MCF 10A (cell line): ENCODE measurements at regions not wholly inside any gene's neighbourhood (a gene's known extent, or its start where the extent isn't known, plus 50 kb on each side); places are given as distances from the start of the nearest gene placed in this dataset.

ENCODE experiments used
- BruUV-seq: library from RNA; stranded (reverse); fragments of 400-500 nt; replicated peaks from 2 replicates; lab custom pipeline; 2021; lab: Mats Ljungman, UMichigan
- CTCF ChIA-PET: fragments of 300-600 bp; sonication (Branson Sonifier 250); formaldehyde crosslinking; extraction: SDS; loops from one replicate; lab custom pipeline; 2021; ENCODE audit warnings: antibody characterized with exemption, inconsistent platforms; lab: Yijun Ruan, JAX
- POLR2A ChIA-PET: fragments of 300-600, 350-650 bp; sonication (Branson Sonifier 250); formaldehyde crosslinking; extraction: SDS; loops from one replicate; lab custom pipeline; 2020; ENCODE audit warnings: antibody characterized with exemption, inconsistent platforms; lab: Yijun Ruan, JAX
- DNase-seq: peaks from one replicate; pipeline ENCODE4 v3.0.0-alpha.2; 2018; ENCODE audit not compliant: unreplicated experiment
- H3K27ac Mint-ChIP-seq: one replicate; pipeline ENCODE4 v1.8.0; 2022; ENCODE audit warnings: mild to moderate bottlenecking, low read depth, mixed read lengths; ENCODE audit not compliant: unreplicated experiment
- H3K27me3 Mint-ChIP-seq: one replicate; pipeline ENCODE4 v1.8.0; 2022; ENCODE audit warnings: mixed read lengths; ENCODE audit not compliant: insufficient read depth, unreplicated experiment
- H3K36me3 Mint-ChIP-seq: one replicate; pipeline ENCODE4 v1.8.0; 2022; ENCODE audit warnings: mild to moderate bottlenecking, moderate library complexity, mixed read lengths; ENCODE audit not compliant: insufficient read depth, unreplicated experiment
- H3K4me1 Mint-ChIP-seq: one replicate; pipeline ENCODE4 v1.8.0; 2022; ENCODE audit warnings: mixed read lengths; ENCODE audit not compliant: insufficient read depth, unreplicated experiment
- H3K4me3 Mint-ChIP-seq: one replicate; pipeline ENCODE4 v1.8.0; 2022; ENCODE audit warnings: mild to moderate bottlenecking, moderate library complexity, mixed read lengths; ENCODE audit not compliant: unreplicated experiment
- H3K9me3 Mint-ChIP-seq: one replicate; pipeline ENCODE4 v1.8.0; 2022; ENCODE audit warnings: mixed read lengths; ENCODE audit not compliant: unreplicated experiment
- intact Hi-C: fragments of 100-400 bp; cut with micrococcal nuclease; formaldehyde crosslinking; loops from 2 replicates; pipeline ENCODE4 v1.14.1; 2022
- TF ChIP-seq, protein P1 (sequence below): fragments of 200-600 bp; IDR thresholded peaks from one replicate; pipeline ENCODE4 v1.8.0; 2022; ENCODE audit warnings: antibody characterized with exemption, mild to moderate bottlenecking; ENCODE audit not compliant: unreplicated experiment

DNA sequence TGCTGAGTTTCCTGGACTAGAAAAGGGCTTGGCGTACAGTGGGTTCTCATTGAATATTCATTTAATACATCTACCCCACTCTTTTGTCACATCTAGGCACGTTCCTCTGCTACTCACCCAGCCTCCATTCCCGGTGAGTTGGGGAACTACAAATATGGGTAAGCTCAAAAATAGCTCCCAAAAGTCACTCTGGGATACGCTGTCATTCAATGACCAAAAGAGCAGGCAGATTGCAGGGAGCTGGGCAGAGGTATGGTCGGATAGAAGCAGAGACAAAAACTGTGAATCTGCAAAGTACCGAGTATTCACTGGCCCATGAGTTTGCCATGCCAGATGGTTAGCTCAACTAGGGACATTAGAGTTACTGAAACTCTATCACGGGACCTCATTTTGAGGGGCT lies 103.9 kb upstream of the SASH1 start:
- POLR2A ChIA-PET = interaction anchor here (0.8 to 2.7 kb wide), 5 partner anchors 9 to 104 kb away, joined by 3 to 19 read pairs (median 3); partner anchors contain the start of gene SASH1
- H3K36me3 Mint-ChIP-seq = no peaks in the 10 kb centered on the region
- CTCF ChIA-PET = interaction anchor here (2.1 to 5.2 kb wide), 3 partner anchors 12 to 62 kb away, joined by 8 to 35 read pairs (median 15); no protein-coding TSS in a partner anchor
- no peak overlapping the region for H3K4me3 Mint-ChIP-seq
- no peaks in the 10 kb centered on the region for H3K9me3 Mint-ChIP-seq
- H3K27me3 Mint-ChIP-seq = no peaks in the 10 kb centered on the region
- intact Hi-C loops = no loop called here
- DNase-seq = no peak
- BruUV-seq = no TSS peak
- no peak overlapping the region for H3K27ac Mint-ChIP-seq
- peaks cover 30% of the 10 kb centered on the region for H3K4me1 Mint-ChIP-seq
- TF ChIP-seq, protein P1, sequence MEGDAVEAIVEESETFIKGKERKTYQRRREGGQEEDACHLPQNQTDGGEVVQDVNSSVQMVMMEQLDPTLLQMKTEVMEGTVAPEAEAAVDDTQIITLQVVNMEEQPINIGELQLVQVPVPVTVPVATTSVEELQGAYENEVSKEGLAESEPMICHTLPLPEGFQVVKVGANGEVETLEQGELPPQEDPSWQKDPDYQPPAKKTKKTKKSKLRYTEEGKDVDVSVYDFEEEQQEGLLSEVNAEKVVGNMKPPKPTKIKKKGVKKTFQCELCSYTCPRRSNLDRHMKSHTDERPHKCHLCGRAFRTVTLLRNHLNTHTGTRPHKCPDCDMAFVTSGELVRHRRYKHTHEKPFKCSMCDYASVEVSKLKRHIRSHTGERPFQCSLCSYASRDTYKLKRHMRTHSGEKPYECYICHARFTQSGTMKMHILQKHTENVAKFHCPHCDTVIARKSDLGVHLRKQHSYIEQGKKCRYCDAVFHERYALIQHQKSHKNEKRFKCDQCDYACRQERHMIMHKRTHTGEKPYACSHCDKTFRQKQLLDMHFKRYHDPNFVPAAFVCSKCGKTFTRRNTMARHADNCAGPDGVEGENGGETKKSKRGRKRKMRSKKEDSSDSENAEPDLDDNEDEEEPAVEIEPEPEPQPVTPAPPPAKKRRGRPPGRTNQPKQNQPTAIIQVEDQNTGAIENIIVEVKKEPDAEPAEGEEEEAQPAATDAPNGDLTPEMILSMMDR = no peak

DNA sequence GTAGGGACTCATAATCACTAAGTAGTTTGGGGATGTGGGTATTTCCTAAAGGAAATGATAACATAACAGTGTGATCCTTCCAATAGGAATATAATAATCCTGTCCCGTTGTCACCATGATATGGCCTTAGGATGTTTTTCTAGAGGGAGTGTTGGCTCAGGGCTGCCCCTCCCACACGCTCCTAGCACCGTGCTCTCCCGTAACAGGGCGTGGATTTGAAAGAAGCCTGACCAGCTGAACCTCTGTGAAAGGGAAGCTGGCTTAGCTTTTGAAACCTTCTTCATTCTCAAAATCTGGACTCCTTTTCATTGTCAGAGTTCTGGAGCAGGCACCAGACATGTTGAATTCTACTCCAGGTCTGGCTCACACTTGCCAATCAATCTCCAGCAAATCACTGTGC lies 103.4 kb upstream of the SASH1 start:
- Mint-ChIP-seq H3K9me3 (no peaks in the 10 kb centered on the region), H3K4me3 (no peak overlapping the region), H3K36me3 (no peaks in the 10 kb centered on the region), H3K27ac (peak overlapping the region; percentile 72), H3K27me3 (no peaks in the 10 kb centered on the region), H3K4me1 (peaks cover 30% of the 10 kb centered on the region)
- DNase-seq = no peak
- intact Hi-C loops = no loop called here
- BruUV-seq = no TSS peak
- POLR2A ChIA-PET = interaction anchor here (1.0 to 2.7 kb wide), 5 partner anchors 9 to 59 kb away, joined by 3 to 19 read pairs (median 4); no protein-coding TSS in a partner anchor
- CTCF ChIA-PET = interaction anchor here (2.1 to 5.2 kb wide), 4 partner anchors 11 to 62 kb away, joined by 8 to 35 read pairs (median 20); no protein-coding TSS in a partner anchor
- TF ChIP-seq, protein P1 = no peak

DNA sequence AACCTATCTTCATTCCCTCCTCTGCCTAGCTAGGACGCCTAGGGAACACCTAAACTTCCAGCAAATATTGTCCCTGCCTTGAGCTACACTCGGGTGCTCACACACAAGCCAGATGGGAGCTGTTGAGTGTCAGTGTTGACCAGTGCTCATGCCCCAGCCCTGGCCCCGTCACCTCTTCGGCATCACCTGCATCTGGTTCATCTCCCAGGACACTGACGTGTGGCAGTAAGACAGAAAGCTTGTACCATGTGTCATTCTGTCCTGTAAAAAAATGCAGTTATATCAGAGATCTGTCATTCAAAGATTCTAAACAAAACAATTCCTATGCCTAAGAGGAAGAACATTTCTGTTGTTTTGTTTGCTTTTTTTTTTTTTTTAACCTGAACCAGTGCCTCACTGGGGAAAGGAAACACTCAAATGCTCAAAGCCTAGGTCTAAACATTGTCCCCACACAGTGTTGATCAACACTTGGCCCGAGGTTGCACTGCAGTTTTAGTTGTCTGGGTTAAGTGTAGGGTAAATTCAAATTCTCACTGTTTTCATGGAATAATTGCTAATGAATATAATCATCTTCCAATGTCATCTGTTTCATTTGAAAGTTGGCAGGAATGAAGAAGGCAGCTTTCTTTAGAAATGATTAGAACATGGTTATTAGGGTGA lies 102.7 kb upstream of the SASH1 start:
- POLR2A ChIA-PET = interaction anchor here (0.7 to 2.7 kb wide), 6 partner anchors 20 to 60 kb away, joined by 3 to 19 read pairs (median 4); no protein-coding TSS in a partner anchor
- CTCF ChIA-PET = interaction anchor here (3.6 to 5.2 kb wide), 2 partner anchors 11 to 63 kb away, joined by 26 to 35 read pairs; no protein-coding TSS in a partner anchor
- no peak overlapping the region for H3K4me3 Mint-ChIP-seq

DNA sequence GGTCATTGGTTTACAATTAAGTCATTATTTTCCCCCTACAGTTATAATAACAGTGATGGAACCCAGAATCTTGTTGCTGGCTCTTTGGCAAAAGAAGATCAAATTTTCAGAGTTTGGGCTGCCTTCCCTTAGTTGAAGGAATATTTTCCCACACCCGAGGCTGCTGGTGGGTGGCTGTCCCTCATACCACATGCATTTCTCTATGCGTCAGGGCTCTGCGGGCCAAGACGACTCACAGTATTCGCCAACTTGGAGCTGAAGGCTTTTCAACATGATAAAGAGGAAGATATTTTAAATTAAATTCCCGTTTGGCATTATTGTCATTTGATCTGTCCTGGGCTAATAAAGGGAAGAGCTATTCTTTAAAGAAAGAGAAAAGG lies 102.2 kb upstream of the SASH1 start:
- TF ChIP-seq, protein P1 = no peak
- ChIA-PET POLR2A (interaction anchor here (0.7 to 2.7 kb wide), 4 partner anchors 20 to 53 kb away, joined by 3 to 19 read pairs (median 6); no protein-coding TSS in a partner anchor), CTCF (interaction anchor here (0.6 to 5.2 kb wide), 5 partner anchors 9 to 99 kb away, joined by 3 to 35 read pairs (median 4); no protein-coding TSS in a partner anchor)
- Mint-ChIP-seq H3K27me3 (no peaks in the 10 kb centered on the region), H3K36me3 (no peaks in the 10 kb centered on the region), H3K4me3 (no peak overlapping the region), H3K4me1 (peaks cover 29% of the 10 kb centered on the region), H3K27ac (no peak overlapping the region), H3K9me3 (no peaks in the 10 kb centered on the region)
- intact Hi-C loops = no loop called here
- no peak for DNase-seq
- no TSS peak for BruUV-seq

More for the DNA sequence above, 102.7 kb upstream of the SASH1 start:
- H3K27me3 Mint-ChIP-seq = no peaks in the 10 kb centered on the region
- DNase-seq = no peak
- intact Hi-C loops = no loop called here
- H3K36me3 Mint-ChIP-seq = no peaks in the 10 kb centered on the region
- H3K9me3 Mint-ChIP-seq = no peaks in the 10 kb centered on the region
- TF ChIP-seq, protein P1 = no peak
- BruUV-seq = no TSS peak
- H3K4me1 Mint-ChIP-seq = peaks cover 30% of the 10 kb centered on the region
- H3K27ac Mint-ChIP-seq = peak overlapping the region; percentile 72
